ENCODE measurements at regions not wholly inside any gene's neighbourhood (a gene's known extent, or its start where the extent isn't known, plus 50 kb on each side); places are given as distances from the start of the nearest gene placed in this dataset.
"Not testable (repeated sequence)": the region's sequence is repeated elsewhere in the genome, so short reads cannot be mapped to it uniquely, and the experiment has no call there.

DNA sequence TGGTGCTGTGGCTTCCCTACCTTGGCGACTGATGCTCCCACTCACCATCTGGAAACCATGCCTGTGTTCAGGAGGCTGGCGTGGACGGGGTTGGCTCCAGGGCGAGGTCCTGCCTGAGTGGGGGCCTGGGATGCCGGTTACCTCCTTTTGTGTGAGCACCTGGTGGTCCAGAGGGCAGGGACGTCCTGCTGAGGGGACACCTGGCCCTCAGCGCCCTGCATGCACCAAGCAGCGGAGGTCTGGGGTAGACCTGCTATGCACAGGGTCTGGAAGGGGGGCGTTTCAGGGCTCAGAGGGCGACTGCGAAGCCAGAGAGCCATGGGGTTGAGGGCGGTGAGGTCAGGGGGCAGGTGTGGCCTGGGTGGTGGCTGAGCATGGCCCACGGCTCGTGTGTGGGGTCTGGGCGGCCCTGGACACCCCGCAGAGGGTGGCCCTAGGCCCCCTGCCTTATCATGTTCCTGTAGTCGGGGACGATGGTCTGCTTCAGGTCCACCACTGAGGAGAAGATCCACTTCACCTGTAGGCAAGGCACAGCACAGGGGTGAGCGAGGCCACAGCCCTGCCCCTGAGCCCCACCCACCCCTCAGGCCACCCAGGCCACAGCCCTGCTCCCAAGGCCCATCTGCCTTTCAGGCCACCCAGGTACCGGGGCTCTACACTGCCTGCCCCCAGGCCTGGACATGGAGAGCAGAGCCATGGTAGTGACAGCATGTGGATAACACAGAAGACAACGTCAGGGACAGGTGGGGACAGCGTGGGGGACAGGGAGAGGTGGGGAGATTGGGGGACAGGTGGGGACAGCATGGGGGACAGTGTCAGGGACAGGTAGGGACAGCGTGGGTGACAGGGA lies 95.3 kb downstream of the TMEM121 start:
- FAIRE-seq; DNase-seq (ENCODE audit: insufficient read length, low spot score): not testable (repeated sequence)

DNA sequence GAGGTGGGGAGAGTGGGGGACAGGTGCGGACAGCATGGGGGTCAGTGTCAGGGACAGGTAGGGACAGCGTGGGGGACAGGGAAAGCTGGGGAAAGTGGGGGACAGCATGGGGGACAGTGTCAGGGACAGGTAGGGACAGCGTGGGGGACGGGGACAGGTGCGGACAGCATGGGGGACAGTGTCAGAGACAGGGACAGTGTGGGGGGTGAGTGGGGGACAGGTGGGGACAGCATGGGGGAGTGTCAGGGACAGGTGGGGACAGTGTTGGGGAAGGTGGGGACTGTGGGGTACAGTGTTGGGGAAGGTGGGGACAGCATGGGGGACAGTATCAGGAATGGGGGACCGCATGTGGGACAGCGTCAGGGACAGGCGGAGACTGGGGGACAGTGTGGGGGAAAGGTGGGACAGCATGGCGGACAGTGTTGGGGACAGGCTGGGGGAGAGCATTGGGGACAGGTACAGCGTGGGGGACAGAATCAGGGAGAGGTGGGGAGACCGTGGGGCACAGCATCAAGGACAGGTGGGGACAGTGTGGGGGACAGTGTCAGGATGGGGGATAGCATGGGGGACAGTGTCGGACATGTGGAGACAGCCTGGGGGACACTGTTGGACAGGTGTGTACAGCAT lies 96.1 kb downstream of the TMEM121 start:
- FAIRE-seq = no peak
- no peak for TF ChIP-seq PAX5 (IDR thresholded peaks at IDR 0.05; ENCODE audit: insufficient read depth, low read length, severe bottlenecking)
- TF ChIP-seq POU2F2 (IDR thresholded peaks at IDR 0.05; ENCODE audit: low read depth, low read length) = no peak
- no peak for TF ChIP-seq SPI1 (IDR thresholded peaks at IDR 0.05; ENCODE audit: low read depth, low read length)
- TF ChIP-seq TAF1 (IDR thresholded peaks at IDR 0.05; ENCODE audit: low read depth, low read length) = no peak
- no peak for TF ChIP-seq POLR2AphosphoS5 (IDR thresholded peaks at IDR 0.05; ENCODE audit: low read depth, low read length)
- TF ChIP-seq POLR2A (IDR thresholded peaks at IDR 0.05; ENCODE audit: low read depth, low read length) = no peak
- no peak for DNase-seq (ENCODE audit: insufficient read length, low spot score)

DNA sequence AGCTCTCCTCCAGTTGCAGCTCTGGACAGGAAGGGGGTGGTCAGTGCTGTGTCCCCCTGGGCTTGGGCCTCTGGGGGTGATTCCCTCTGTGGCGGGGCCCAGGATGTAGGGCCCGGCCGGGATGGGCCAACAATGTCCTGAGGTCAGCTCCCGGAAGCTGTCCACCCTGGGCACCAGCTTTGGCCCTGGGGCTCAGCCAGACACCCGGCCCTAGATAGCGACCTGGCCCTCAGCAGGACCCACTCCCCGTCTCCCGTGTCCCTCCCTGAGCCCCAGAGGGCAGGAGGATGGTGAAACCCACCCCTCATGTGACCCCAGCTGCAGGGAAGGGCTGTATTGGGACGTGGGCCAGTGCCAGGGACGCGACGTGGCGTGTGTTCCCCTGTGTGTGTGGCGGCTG lies 96.8 kb downstream of the TMEM121 start:
- not testable (repeated sequence) for DNase-seq (ENCODE audit: insufficient read length, low spot score); FAIRE-seq

DNA sequence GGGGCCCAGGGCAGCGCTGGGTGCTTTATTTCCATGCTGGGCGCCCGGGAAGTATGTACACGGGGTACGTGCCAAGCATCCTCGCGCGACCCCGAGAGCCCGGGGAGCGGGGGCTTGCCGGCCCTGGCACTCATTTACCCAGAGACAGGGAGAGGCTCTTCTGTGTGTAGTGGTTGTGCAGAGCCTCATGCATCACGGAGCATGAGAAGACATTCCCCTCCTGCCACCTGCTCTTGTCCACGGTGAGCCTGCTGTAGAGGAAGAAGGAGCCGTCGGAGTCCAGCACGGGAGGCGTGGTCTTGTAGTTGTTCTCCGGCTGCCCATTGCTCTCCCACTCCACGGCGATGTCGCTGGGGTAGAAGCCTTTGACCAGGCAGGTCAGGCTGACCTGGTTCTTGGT lies 98.0 kb downstream of the TMEM121 start:
- not testable (repeated sequence) for FAIRE-seq; DNase-seq (ENCODE audit: insufficient read length, low spot score)

DNA sequence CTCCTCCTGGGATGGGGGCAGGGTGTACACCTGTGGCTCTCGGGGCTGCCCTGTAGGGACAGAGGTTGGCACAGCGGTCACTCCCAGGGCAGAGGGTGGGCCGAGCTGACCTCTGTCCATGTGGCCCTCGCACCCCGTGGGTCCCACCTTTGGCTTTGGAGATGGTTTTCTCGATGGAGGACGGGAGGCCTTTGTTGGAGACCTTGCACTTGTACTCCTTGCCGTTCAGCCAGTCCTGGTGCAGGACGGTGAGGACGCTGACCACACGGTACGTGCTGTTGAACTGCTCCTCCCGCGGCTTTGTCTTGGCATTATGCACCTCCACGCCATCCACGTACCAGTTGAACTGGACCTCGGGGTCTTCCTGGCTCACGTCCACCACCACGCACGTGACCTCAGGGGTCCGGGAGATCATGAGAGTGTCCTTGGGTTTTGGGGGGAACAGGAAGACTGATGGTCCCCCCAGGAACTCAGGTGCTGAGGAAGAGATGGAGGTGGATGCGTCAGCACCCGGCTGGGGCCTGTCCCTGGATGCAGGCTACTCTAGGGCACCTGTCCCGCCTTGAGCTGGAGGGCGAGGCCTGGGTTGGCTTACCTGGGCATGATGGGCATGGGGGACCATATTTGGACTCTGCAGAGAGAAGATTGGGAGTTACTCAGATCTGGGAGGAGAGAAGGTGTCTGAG lies 98.5 kb downstream of the TMEM121 start:
- not testable (repeated sequence) for DNase-seq (ENCODE audit: insufficient read length, low spot score); FAIRE-seq

DNA sequence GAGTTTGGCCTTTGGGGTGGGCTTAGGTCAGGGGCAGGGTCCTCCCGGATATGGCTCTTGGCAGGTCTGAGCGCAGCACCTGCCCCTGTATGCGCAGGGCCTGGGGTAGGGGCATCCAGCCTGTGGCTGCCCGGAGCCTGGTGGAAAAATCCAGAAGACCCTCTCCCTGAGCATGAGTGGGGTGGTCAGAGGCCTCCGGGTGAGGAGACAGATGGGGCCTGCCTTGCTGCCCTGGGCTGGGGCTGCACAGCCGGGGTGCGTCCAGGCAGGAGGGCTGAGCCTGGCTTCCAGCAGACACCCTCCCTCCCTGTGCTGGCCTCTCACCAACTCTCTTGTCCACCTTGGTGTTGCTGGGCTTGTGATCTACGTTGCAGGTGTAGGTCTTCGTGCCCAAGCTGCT lies 99.1 kb downstream of the TMEM121 start:
- DNase-seq (ENCODE audit: insufficient read length, low spot score); FAIRE-seq: not testable (repeated sequence)

DNA sequence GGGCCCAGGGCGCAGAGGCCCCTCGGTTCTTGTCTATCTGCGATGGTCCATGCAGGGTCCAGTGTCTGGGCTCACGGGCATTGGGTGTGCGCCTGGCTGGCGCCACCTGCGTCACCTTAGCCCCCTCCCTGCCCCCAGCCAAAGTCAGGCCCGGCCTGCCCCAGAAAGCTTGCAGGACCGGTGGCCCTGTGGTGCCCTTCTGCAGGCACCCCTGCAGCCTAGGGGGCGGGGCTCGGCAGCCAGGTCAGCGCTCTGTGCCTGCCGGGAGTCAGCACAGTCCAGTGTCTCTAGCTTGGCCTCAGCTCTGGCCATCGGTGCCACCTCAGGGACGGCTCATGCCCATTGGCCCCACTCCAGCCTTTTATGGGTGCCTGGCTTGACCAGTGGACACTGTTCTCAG lies 99.7 kb downstream of the TMEM121 start:
- DNase-seq (ENCODE audit: insufficient read length, low spot score); FAIRE-seq: not testable (repeated sequence)

DNA sequence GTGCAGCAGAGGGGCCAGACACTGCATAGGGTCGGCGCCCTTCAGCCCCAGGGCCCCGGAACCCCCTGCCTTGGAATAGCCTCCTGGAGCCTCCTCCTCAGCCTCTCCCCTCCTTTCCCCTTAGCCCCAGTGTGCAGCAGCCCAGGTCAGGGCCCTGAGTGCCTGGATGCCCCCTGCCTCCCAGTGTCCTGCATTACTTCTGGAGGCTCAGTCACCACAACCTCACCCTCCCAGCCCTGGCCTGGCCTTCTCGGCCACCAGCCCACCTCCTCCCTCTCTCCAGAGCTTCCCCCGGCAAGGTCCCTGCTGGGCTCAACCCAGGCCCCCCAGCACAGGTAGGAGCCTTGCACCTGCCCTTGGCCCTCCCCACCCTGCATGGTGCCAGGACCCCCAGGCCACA lies 100.3 kb downstream of the TMEM121 start:
- not testable (repeated sequence) for DNase-seq (ENCODE audit: insufficient read length, low spot score)

DNA sequence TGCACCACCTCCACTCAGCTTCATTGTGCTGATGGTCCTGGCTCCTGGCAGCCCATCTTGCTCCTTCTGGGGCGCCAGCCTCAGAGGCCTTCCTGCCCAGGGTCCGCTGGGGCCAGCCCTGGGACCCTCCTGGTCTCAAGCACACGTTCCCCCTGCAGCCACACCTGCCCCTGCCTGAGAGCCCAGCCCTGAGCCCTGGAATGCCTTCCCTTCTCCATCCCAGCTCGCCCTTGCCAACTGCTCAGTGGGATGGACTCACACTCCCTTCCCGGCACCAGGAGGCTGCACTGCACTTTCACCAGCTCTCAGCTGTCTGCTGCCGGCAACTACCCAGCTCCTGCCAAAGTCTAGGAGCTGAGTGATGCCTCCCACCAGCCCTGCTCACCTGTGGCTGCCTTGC lies 100.9 kb downstream of the TMEM121 start:
- not testable (repeated sequence) for FAIRE-seq; DNase-seq (ENCODE audit: insufficient read length, low spot score)

More for the DNA sequence above, 100.3 kb downstream of the TMEM121 start:
- not testable (repeated sequence) for FAIRE-seq

DNA sequence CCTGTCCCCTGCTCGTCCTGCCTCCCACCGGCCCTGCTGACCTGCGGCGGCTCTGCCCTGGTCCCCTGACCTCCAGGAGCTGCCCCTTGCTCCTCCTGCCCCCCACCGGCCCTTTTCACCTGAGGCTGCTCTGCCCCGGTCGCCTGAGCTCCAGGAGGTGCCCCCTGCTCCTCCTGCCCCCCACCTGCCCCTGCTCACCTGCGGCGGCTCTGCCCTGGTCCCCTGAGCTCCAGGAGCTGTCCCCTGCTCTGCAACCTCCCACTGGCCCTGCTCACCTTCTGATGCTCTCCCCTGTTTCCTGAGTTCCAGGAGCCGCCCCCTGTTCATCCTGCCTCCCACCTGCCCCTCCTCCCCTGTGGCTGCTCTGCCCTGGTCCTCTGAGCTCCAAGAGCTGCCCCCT lies 101.3 kb downstream of the TMEM121 start:
- TF ChIP-seq SPI1 (IDR thresholded peaks at IDR 0.05; ENCODE audit: low read depth, low read length) = no peak
- TF ChIP-seq PAX5 (IDR thresholded peaks at IDR 0.05; ENCODE audit: insufficient read depth, low read length, severe bottlenecking) = no peak
- no peak for TF ChIP-seq TAF1 (IDR thresholded peaks at IDR 0.05; ENCODE audit: low read depth, low read length)
- TF ChIP-seq POU2F2 (IDR thresholded peaks at IDR 0.05; ENCODE audit: low read depth, low read length) = no peak
- TF ChIP-seq POLR2AphosphoS5 (IDR thresholded peaks at IDR 0.05; ENCODE audit: low read depth, low read length) = no peak
- TF ChIP-seq POLR2A (IDR thresholded peaks at IDR 0.05; ENCODE audit: low read depth, low read length) = no peak
- FAIRE-seq (no peak), DNase-seq (ENCODE audit: insufficient read length, low spot score) (no peak)

DNA sequence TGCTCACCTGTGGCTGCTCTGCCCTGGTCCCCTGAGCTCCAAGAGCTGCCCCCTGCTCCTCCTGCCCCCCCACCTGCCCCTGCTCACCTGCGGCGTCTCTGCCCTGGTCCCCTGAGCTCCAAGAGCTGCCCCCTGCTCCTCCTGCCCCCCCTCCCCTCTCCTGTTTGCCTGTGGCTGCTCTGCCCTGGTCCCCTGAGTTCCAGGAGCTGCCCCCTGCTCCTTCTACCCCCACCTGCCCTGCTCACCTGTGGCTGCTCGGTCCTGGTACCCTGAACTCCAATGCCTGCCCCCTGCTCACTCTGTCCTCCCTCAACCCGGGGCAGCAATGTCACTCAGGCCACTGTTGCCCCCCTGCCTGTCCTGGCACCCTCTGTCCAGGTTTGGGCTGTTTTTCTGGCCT lies 101.7 kb downstream of the TMEM121 start:
- not testable (repeated sequence) for FAIRE-seq; DNase-seq (ENCODE audit: insufficient read length, low spot score)

DNA sequence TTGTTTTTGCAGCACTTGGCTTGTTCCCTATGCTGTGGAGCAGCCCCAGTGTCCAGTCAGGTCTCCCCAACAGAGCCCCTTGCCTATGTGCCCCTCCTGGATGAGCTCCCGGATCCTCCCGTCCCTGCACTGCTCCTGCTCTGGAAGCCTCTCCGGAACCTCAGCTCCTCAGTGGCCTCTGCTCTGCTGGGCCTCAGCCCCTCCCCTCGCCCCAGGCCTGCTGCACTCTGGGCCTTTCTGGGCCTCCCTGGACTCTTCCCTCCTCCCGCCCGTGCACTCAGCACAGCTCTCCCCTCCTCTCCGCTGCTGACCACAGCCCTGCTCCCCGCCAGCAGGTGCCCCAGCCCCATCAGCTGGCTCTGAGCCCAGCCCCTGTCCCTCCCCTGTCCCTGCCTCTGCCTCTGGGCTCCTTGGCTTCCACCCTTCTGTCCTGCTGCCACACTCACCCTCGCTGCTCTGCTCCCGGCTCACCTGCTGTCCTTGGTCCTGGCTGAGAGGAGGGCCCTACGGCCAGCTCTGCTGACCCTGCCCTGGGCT lies 102.2 kb downstream of the TMEM121 start:
- DNase-seq (ENCODE audit: insufficient read length, low spot score); FAIRE-seq: not testable (repeated sequence)

DNA sequence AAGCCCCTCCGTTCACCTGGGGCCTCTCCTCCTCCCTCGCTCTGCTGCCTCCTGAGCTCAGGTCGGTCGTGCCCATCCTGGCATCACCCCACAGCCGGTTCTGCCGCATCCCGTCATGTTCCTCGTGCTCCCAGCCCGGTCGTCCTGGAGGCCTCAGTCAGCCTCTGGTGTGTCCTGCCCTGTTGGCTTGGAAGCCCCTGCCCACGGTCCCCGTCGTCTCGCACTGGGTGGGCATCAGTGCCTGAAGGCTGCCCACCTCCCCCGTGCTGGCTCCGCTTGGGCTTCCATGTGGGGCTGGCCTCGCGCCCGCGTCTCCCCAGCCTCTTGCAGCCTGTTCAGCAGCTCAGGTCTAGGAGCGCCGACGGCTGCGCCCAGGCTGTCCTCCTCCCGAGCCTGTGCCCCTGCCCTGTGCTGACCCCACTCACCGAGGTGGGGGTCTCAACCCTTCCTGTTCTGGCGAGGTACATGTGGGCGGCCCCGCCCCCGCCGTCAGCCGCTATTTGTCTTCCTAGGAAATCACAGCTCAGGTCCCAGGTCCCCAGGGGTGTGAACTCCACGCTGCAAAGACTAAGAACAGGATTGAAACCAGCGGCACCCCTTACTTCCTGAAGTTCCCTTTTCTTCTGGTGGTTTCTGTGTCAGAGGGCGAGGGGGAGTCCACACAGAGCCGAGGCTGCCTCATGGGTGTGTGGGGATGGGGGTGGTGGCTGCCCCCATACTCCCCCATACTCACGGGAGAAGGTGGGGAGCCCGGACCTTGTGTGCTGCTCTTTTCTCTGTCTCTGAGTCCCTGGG lies 102.9 kb downstream of the TMEM121 start:
- peak; percentile 35 for FAIRE-seq
- DNase-seq (ENCODE audit: insufficient read length, low spot score) = not testable (repeated sequence)
